Islet precursor cell (in vitro differentiated cells): ENCODE measurements at regions not wholly inside any gene's neighbourhood (a gene's known extent, or its start where the extent isn't known, plus 50 kb on each side); places are given as distances from the start of the nearest gene placed in this dataset.

Source experiments
- DNase-seq: peaks from one replicate; pipeline ENCODE4 v3.0.0-alpha.2; 2018

DNA sequence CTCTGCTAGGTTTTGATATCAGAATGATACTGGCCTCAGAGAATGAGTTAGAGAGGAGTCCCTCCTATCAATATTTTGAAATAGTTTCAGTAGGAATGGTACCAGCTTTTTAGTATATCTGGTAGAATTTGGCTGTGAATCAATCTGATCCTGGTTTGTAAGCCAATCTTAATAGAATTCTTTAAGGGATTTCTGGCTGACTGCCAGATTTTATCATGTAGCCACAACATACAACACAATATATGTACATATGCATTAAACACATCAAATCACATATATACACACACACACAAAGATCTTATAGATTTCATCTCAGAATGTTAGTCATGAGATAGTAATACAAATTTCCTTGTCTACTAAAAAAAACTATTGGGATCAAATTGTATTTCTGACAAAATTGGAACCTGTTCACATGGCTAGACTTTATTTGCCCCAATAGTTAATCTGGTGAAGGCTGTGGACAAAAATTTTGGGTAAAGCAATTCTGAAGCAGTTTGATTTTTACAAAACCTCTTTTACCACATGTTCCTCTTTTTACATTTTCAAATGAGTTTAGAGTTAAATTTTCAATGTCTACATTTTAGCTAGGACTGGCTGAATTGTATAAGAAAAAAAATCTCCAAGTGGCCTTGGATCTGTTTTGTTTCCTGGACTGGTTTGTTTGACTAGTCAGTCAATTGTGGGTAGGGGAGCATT lies 151.7 kb downstream of the FASLG start:
- DNase-seq, result no peak

DNA sequence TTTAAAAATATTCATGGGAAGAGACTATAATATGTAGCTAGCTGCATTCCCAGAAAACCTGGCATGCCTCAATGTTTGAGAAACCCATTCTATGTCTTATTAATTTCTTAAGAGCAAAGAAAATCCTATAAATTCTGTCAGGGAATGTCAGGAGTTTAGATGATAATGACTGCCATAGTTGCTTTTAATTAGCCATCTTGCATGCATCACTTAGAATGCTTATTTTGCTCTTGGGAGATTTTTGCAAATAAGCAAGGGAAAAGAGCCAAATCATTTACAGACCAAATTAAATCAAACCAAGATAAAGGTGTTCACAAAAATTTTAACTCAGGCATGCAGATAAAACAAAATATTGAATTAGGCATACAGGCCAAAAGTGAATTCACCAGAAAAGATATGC lies 152.8 kb downstream of the FASLG start:
- DNase-seq, result no peak

DNA sequence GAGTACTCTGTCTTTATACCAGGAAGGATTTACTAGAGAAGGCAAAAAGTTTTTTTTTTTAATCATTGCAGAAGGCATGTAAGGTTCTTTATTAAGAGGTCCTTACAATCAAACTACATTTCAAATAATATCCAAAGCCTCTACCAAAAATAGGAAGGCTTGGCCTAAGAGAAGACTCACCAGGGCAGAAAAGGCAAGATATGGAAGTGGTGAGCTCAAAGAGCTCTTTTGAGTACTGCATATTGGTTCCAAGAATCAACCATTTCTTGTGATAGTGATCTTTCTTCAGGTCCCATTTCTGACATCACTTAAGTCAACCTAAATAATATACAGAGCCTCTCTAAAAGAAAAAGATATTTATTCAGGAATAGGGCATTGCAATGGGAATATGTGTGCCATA lies 153.2 kb downstream of the FASLG start:
- DNase-seq, result no peak

DNA sequence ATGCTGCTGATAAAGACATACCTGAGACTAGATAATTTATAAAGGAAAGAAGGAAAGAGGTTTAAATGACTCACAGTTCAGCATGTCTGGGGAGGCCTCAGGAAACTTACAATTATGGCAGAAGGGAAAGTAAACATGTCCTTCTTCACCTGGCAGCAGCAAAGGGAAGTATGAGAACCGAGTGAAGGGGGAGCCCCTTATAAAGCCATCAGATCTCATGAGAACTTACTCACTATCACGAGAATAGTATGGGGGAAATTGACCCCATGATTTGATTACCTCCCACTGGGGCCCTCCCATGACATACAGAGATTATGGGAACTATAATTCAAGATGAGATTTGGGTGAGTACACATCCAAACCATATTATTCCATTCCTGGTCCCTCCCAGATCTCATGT lies 154.4 kb downstream of the FASLG start:
- no peak for DNase-seq

DNA sequence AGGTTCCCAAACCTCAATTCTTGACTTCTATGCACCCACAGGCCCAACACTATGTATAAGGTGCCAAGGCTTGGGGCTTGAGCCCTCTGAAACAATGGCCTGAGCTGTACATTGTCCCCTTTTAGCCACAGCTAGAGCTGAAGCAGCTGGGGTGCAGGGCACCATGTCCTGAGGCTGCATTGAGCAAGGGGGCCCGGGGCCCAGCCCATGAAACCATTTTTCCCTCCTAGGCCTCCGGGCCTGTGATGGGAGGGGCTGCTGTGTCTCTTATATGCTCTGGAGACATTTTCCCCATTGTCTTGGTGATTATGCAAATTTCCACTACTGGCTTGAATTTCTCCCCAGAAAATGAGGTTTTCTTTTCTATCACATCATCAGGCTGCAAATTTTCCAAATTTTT lies 155.5 kb downstream of the FASLG start:
- no peak for DNase-seq

GRCh38 chr1:172815740-172816139 lies 156.8 kb downstream of the FASLG start:
- no peak for DNase-seq

GRCh38 chr1:172818841-172819527 lies 160.1 kb downstream of the FASLG start:
- DNase-seq, result no peak

DNA sequence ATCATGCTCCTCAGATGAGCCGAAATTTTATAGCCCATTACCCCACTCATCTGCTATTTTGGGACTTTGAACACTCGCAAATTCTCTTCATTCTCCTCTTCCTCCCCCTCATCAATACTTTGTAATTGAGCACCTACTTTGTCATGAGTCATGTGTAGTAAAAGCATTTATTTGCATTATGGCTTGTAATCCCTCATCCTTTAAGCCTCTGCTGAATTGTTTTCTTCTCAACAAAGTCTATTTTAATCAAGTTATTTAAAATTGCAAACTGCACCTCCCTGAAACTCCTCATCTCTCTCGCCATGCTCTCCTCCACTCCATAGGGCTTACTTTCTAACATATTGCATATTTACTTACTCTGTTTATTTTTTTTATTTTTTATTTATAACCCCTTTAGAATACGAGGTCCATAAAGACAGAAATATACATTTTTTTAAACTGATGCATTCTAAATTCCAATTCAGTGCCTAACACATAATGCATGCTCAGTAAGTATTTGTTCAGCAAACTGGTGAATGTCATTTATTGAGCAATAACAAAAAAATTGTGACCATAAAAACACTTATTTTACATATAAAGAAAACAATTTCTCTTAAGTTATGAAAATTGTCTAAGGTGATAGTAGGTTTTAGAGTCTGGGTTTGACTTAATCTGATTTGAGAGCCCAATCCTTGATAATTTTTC lies 161.7 kb downstream of the FASLG start:
- DNase-seq, result no peak

GRCh38 chr1:172821609-172822274 lies 162.8 kb downstream of the FASLG start:
- no peak for DNase-seq

DNA sequence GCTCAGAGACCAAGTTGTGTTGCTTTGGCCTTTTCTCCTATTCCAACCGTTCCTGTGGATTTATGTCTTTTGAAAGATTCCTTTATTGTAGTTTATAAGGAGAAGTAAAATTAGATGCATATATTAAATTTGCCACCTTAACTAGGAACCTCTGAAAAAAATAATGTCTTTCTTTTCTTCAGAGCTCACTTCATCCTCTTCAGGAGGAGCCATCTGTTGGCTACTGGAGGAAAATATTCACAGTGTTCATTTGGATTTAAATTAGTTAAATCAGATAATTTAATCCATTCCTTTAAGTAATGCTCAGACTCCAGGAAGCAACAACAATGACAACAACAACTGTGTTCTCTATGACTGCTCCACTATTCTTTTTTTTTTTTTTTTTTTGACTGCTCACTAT lies 164.0 kb downstream of the FASLG start:
- no peak for DNase-seq

DNA sequence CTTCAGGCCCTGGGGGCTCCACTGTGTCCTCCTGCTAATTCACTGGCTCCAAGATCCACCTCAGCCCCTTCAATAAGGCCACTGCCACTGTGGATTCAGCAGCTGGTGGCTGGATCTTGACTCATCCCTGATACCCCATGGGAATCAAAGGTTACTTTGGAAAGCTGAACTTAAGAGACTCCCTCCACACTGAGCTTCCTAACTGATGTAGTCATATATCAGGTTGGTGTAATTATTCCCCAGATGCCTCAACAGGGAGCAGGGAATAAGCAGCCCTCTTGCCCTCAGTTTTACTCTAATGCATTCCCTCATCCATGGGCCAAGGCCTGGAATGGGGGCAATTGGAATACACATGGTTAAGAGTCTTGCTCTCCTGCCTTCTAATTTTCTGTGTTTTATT lies 164.6 kb downstream of the FASLG start:
- no peak for DNase-seq

DNA sequence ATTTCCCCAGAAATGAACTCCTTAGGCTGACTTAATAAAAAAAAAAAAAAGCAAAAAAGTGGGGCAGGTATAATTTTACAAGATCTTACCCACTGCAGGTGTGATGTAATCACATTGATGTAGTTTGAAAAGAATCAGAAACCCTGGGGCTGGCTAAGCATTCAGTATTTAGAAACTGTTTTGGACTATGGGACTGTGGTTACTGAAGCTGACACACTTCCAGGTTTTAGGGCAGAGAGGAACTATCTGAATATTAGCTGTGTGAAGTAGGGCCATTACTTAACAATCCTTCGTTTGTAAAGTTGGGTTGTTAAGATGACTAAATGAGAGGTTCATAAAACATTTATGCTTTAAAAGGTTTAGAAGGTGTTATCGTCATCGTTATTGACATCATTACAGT lies 165.3 kb downstream of the FASLG start:
- DNase-seq, result no peak

GRCh38 chr1:172826096-172826741 lies 167.3 kb downstream of the FASLG start:
- no peak for DNase-seq

DNA sequence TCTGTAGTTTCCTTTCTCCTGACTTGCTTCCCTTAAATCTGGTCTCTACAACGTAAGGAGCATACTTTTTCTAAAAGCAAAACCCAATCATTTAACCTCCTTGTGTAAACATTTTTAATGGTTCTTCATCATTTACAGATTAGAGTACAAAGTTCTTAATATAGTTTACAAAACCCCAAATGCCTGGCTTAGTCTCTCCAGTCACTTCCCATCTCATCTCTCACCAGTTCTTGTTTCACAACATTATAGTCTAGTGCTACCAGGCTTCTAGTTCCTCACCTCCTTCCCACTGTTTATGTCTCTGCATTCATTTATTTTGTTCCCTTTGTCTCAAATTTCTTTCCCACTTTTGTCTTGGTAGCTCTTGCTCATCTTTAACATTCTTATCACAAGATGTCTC lies 168.4 kb downstream of the FASLG start:
- no peak for DNase-seq

- no peak for DNase-seq
These were observed 168.9 kb downstream of the FASLG start for GRCh38 chr1:172827841-172828240.

GRCh38 chr1:172832006-172832725 lies 173.3 kb downstream of the FASLG start:
- no peak for DNase-seq

DNA sequence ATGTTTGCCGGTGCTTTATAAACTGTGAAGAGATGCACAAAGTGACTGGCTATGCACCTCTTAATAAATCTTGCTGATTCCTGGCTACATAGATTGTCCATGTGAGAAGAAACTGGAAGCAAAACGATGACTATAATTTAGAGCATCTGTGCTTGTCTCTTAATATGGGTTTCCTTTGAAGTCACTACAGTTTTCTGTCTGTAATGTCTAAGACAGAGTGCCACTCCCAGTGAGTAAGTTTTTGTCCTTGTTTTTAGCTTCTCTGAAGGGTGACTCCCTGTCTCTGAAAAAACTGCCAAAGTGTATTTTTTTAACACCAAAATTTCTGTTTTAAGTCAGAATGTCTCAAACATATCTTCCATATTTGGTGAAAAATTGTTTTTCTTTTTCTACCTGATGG lies 175.1 kb downstream of the FASLG start:
- no peak for DNase-seq

DNA sequence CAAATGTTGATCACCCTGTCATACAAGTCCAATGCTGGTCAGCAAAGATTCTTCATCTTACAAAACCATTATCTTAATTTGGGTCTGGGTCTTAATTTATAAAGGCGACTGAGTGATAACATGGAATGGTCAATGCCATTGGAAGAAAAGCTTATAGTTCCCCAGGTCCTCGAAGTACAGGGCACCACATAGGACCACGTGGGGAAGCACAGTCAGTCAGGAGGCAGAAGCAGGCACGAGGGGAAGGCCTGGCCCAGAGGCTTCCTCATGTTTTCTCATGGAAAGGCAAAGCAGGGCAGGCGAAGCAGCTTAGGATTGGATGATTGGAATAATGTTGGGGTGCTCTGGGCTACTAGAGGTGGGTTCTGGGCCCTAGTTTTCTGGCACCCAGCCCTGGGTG lies 175.7 kb downstream of the FASLG start:
- DNase-seq, result no peak

DNA sequence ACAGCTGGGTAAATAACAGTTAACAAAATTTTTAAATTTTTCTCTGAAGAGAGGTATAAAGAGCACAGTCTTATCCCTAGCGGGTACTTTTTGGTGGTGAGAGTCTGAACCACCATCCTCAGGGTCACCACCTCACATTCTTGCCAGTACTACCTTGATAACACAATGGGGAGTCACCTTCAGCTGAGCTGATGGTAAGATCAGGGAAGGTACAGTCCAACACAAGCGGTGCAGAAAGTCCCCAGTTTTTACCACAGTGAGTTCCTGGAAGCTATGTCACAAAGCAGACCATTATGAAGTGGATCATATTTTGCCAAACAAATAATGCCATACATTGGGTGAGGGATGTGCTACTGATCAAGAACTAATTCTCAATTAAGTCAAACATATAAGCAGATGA lies 176.9 kb downstream of the FASLG start:
- no peak for DNase-seq

GRCh38 chr1:172837816-172838679 lies 179.1 kb downstream of the FASLG start:
- no peak for DNase-seq

DNA sequence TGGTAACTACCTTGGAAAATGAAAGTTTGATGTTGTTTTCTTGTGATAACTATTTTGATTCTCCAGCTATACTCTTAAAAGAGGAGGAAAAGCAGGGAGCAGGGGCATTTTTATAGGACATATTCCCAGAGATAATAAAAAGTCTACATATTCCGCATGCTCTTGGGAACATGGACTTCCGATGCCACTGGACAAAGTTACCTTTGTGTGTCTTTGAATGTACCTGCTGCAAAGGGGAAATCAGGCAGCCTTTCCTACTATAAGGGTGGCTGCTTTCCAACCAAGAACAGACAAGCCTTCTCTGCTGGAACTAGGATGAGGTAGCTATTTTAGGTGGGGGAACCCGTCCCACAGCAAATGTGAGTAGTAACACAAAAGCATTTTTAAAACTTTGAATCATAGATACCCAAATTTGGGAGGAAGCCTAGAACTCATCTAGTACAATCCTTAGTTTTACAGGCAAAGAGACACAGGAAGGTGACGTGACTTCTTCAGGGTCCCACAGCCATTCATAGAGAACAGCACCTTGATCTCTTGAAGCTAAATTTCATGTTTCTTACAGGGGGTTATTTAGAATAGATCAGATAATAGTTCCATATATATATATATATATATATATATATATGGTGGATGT lies 179.9 kb downstream of the FASLG start:
- no peak for DNase-seq
